ENCODE measurements at regions not wholly inside any gene's neighbourhood (a gene's known extent, or its start where the extent isn't known, plus 50 kb on each side); places are given as distances from the start of the nearest gene placed in this dataset.

- TF ChIP-seq ARNTL (CRISPR knock-in tag; IDR thresholded peaks at IDR 0.05; ENCODE audit: borderline replicate concordance, low read depth) (no peak), OSR1 (CRISPR knock-in tag; IDR thresholded peaks at IDR 0.05) (no peak), GLIS3 (CRISPR knock-in tag; IDR thresholded peaks at IDR 0.05) (no peak), ZFP30 (CRISPR knock-in tag; IDR thresholded peaks at IDR 0.05) (no peak), PATZ1 (CRISPR knock-in tag; IDR thresholded peaks at IDR 0.05; ENCODE audit: borderline replicate concordance) (no peak)
These were observed 60.7 kb downstream of the CEBPB start for GRCh38 chr20:50251383-50251748.

Measured in SK-N-SH treated with all-trans-retinoic acid at 6 μM for 48 hours (cell line).